Astrocyte (in vitro differentiated cells and primary cell): ENCODE measurements at regions not wholly inside any gene's neighbourhood (a gene's known extent, or its start where the extent isn't known, plus 50 kb on each side); places are given as distances from the start of the nearest gene placed in this dataset.

ENCODE experiments used
- CTCF ChIP-seq: IDR thresholded peaks from 2 replicates; pipeline ENCODE4 v1.5.1; 2011; ENCODE audit warnings: low read depth, mild to moderate bottlenecking, inconsistent platforms, low read length, moderate library complexity; ENCODE audit not compliant: insufficient read depth
- EZH2 ChIP-seq: IDR thresholded peaks from 2 replicates; pipeline ENCODE4 v1.6.1; 2012; ENCODE audit warnings: mild to moderate bottlenecking, low read length, inconsistent platforms; ENCODE audit not compliant: insufficient read depth

GRCh38 chr1:201764579-201764978, 64.4 kb upstream of the IPO9 start:
- TF ChIP-seq CTCF = no peak
- no peak for TF ChIP-seq EZH2
